ENCODE measurements at regions not wholly inside any gene's neighbourhood (a gene's known extent, or its start where the extent isn't known, plus 50 kb on each side); places are given as distances from the start of the nearest gene placed in this dataset.

DNA sequence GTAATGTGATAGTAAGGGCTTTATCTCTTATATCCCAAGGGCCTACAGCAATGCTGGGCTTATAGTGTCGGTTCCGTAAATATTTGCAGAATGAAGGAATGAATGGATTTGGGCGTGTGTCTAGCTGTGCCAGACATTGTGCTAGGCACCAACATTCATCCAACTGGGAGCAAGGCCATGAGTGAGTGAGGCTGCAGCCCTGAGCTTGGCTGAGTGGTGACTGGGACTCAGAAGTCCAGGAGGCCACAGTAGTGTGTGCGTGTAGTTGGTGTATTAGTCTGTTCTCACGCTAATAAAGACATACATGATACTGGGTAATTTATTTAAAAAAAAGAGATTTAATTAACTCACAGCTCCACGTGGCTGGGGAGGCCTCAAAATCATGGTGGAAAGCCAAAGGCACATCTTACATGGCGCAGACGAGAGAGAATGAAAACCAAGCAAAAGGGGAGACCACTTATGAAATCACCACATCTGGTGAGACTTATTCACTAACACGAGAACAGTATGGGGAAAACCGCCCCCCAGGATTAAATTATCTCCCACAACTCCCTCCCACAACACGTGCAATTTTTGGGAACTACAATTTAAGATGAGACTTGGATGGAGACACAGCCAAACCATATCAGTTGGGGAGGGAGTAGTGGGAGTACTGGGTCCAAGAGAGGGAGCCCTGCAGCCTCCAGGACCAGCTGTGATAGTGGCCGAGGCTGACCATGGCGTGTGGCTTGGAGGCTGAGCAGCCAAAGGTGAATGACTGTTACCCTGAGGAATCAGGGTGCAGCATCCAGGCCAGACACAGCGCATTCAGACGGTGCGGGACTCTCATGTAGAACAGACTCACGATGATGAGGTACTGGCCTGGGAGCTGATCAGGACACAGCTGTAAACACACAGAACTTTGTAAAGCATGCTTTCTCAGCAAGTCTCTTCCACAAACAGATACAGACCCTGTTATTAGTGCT, 104.6 kb downstream of the TEX26 start:
- H3K9me3 Mint-ChIP-seq, result no peaks in the 10 kb centered on the region
- H3K36me3 Mint-ChIP-seq (ENCODE audit: low read depth), result no peaks in the 10 kb centered on the region
- intact Hi-C loops (cut with micrococcal nuclease), result no loop called here
- no peak for DNase-seq
- ATAC-seq, result no peak
- H3K27ac Mint-ChIP-seq, result no peak overlapping the region
- no peak overlapping the region for H3K4me3 Mint-ChIP-seq
- H3K4me1 Mint-ChIP-seq (ENCODE audit: low read depth), result peaks cover 34% of the 10 kb centered on the region
- CTCF ChIA-PET, result interaction anchor here (0.8 kb wide), 2 partner anchors 58 to 144 kb away, joined by 3 read pairs; no protein-coding TSS in a partner anchor
- H3K27me3 Mint-ChIP-seq, result peaks cover 25% of the 10 kb centered on the region
- no peak for TF ChIP-seq CTCF (IDR thresholded peaks at IDR 0.05)
- POLR2A ChIA-PET, result interaction anchor here (0.7 kb wide), 1 partner anchor 124 kb away, joined by 3 read pairs; no protein-coding TSS in a partner anchor

DNA sequence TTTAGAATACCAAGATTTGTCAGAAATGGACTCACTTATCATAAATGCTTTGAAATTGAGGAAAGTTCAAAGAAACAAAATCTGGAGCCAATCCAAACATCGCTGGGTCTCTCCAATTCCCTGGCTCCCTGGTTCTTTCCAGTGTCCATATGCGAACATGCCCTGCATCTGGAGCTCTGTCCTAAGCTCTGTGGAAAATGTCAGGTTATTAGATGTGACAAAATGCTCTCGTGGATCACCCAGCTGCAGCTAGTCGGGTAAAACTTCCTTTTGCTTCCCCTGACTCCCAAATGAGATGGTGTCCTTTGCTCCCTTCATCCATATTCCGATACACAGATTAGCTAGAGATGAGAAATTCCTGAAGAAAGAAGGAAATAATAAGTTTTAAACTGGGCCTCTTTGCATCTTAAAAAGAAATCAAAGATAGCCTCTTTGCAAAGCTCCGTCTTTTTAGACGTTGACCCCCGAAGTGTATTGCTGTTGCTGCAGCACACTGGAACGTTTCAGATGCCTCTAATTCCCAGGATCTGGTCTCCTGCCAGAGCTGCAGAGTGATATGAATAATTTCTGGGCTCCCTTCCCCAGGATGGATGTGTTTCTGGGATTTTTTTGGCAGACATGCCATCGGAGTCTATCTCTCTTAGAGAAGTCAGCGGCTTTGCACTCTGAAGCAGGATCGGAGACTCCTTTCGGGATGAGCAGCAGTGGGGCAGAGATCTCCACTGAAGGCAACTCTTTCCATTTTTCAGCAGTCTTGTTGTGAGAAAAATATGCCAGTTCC, 102.9 kb downstream of the TEX26 start:
- intact Hi-C loops (cut with micrococcal nuclease), result no loop called here
- CTCF ChIA-PET, result interaction anchor here (0.8 to 2.0 kb wide), 2 partner anchors 9 to 170 kb away, joined by 3 to 8 read pairs; no protein-coding TSS in a partner anchor
- ATAC-seq (no peak), DNase-seq (no peak)
- Mint-ChIP-seq H3K4me1 (ENCODE audit: low read depth) (peaks cover 25% of the 10 kb centered on the region), H3K27me3 (peaks cover 22% of the 10 kb centered on the region), H3K36me3 (ENCODE audit: low read depth) (no peaks in the 10 kb centered on the region), H3K9me3 (no peaks in the 10 kb centered on the region), H3K4me3 (no peak overlapping the region), H3K27ac (no peak overlapping the region)
- POLR2A ChIA-PET, result no interaction called here
- TF ChIP-seq CTCF (IDR thresholded peaks at IDR 0.05), result no peak

DNA sequence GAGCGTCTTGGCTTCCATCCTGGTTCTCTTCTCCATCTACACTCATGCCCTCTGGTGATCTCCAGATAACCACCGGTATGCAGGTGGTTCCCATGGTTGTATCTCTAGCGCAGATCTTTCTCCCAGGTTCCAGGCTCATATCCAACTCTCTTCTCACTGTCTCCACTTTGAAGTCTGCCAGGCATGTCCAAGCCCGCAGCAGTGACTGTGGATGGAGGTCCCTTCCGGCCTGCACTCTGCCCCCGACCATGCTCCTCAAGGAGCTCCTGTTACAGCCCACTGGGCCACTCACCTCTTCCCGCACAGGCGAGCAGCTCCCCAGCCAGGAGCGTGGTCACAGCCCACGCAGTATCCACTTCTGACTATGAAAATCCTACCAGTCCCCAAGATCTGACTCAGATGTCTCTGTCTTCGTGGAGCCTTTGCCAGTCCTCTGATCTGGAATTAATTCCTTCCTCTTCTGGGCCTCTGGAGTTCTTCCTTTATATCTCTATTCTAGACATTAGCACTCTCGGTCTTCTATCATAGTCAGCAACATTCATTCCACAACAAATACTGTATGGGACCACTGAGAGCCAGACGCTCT, 100.2 kb downstream of the TEX26 start:
- H3K27ac Mint-ChIP-seq, result no peak overlapping the region
- DNase-seq (no peak), ATAC-seq (no peak)
- ChIA-PET CTCF (interaction anchor here (3.3 kb wide), 1 partner anchor 12 kb away, joined by 15 read pairs; no protein-coding TSS in a partner anchor), POLR2A (no interaction called here)
- peaks cover 15% of the 10 kb centered on the region for H3K27me3 Mint-ChIP-seq
- H3K36me3 Mint-ChIP-seq (ENCODE audit: low read depth), result no peaks in the 10 kb centered on the region
- no peak overlapping the region for H3K4me3 Mint-ChIP-seq
- no peaks in the 10 kb centered on the region for H3K9me3 Mint-ChIP-seq
- TF ChIP-seq CTCF (IDR thresholded peaks at IDR 0.05), result no peak
- peaks cover 3% of the 10 kb centered on the region for H3K4me1 Mint-ChIP-seq (ENCODE audit: low read depth)
- intact Hi-C loops (cut with micrococcal nuclease), result no loop called here

DNA sequence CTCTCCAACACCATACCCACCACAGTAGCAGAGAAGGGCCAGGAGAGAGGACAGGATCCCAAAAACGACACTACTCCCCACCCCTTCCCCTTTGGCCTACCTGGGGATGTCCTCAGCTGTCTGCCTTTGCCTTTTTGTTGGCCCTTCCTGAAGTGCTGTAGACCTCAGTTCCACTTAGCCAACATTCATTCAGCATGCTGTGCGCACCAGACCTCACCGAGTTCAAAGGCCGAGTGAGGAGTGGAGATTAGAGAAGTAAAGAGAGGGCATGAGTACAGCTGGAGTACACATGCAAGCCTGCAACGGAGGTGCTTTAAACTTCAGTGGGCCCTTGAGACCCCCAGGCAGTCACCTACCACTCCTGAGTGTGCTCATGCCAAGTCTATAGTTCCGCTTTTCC, 99.0 kb downstream of the TEX26 start:
- Mint-ChIP-seq H3K9me3 (no peaks in the 10 kb centered on the region), H3K4me3 (no peak overlapping the region), H3K27ac (no peak overlapping the region), H3K27me3 (peaks cover 15% of the 10 kb centered on the region), H3K4me1 (ENCODE audit: low read depth) (no peaks in the 10 kb centered on the region), H3K36me3 (ENCODE audit: low read depth) (no peaks in the 10 kb centered on the region)
- intact Hi-C loops (cut with micrococcal nuclease), result no loop called here
- DNase-seq (no peak), ATAC-seq (no peak)
- TF ChIP-seq CTCF (IDR thresholded peaks at IDR 0.05), result no peak
- ChIA-PET POLR2A (interaction anchor here (1.0 kb wide), 1 partner anchor 12 kb away, joined by 3 read pairs; no protein-coding TSS in a partner anchor), CTCF (interaction anchor here (1.6 to 3.3 kb wide), 2 partner anchors 13 to 52 kb away, joined by 3 to 15 read pairs; no protein-coding TSS in a partner anchor)
